ENCODE measurements at regions not wholly inside any gene's neighbourhood (a gene's known extent, or its start where the extent isn't known, plus 50 kb on each side); places are given as distances from the start of the nearest gene placed in this dataset.

GRCh38 chr13:73779881-73780280, 354.3 kb downstream of the KLF12 start:
- no peak for TF ChIP-seq CTCF (IDR thresholded peaks at IDR 0.05; ENCODE audit: control insufficient read depth, insufficient read depth, low read depth, low read length, missing control alignments)
- no peak for DNase-seq (ENCODE audit: low read depth)
- no peak overlapping the region for H3K4me3 ChIP-seq (ENCODE audit: control insufficient read depth, low read depth, low read length)

- H3K4me3 ChIP-seq (ENCODE audit: control insufficient read depth, low read depth, low read length) = no peak overlapping the region
- TF ChIP-seq CTCF (IDR thresholded peaks at IDR 0.05; ENCODE audit: control insufficient read depth, insufficient read depth, low read depth, low read length, missing control alignments) = no peak
- DNase-seq (ENCODE audit: low read depth) = no peak
These were observed 355.9 kb downstream of the KLF12 start for GRCh38 chr13:73778242-73778864.

GRCh38 chr13:73777134-73777533, 357.1 kb downstream of the KLF12 start:
- no peak for DNase-seq (ENCODE audit: low read depth)
- TF ChIP-seq CTCF (IDR thresholded peaks at IDR 0.05; ENCODE audit: control insufficient read depth, insufficient read depth, low read depth, low read length, missing control alignments) = no peak
- no peak overlapping the region for H3K4me3 ChIP-seq (ENCODE audit: control insufficient read depth, low read depth, low read length)

GRCh38 chr13:73776151-73776785, 357.9 kb downstream of the KLF12 start:
- no peak for TF ChIP-seq CTCF (IDR thresholded peaks at IDR 0.05; ENCODE audit: control insufficient read depth, insufficient read depth, low read depth, low read length, missing control alignments)
- DNase-seq (ENCODE audit: low read depth) = no peak
- H3K4me3 ChIP-seq (ENCODE audit: control insufficient read depth, low read depth, low read length) = no peak overlapping the region

- DNase-seq (ENCODE audit: low read depth) = no peak
- TF ChIP-seq CTCF (IDR thresholded peaks at IDR 0.05; ENCODE audit: control insufficient read depth, insufficient read depth, low read depth, low read length, missing control alignments) = no peak
- H3K4me3 ChIP-seq (ENCODE audit: control insufficient read depth, low read depth, low read length) = no peak overlapping the region
These were observed 361.0 kb downstream of the KLF12 start for GRCh38 chr13:73773168-73773549.

- DNase-seq (ENCODE audit: low read depth) = no peak
- no peak for TF ChIP-seq CTCF (IDR thresholded peaks at IDR 0.05; ENCODE audit: control insufficient read depth, insufficient read depth, low read depth, low read length, missing control alignments)
- no peak overlapping the region for H3K4me3 ChIP-seq (ENCODE audit: control insufficient read depth, low read depth, low read length)
These were observed 361.6 kb downstream of the KLF12 start for GRCh38 chr13:73772449-73773167.
